Left ventricle myocardium superior (tissue), 1 donor: ENCODE measurements at regions not wholly inside any gene's neighbourhood (a gene's known extent, or its start where the extent isn't known, plus 50 kb on each side); places are given as distances from the start of the nearest gene placed in this dataset.

Experiments used
- ATAC-seq: fragments of 200-7000 bp; cut with Tn5 transposase; one replicate; pipeline ENCODE4 v1.9.1; 2020; ENCODE audit warnings: mild to moderate bottlenecking, moderate library complexity
- DNase-seq: peaks from one replicate; pipeline ENCODE4 v3.0.0-alpha.2; 2020
- intact Hi-C: fragments of 100-400 bp; cut with micrococcal nuclease; formaldehyde crosslinking; loops from one replicate; pipeline ENCODE4 v1.11.0; 2022
- donor health status: DM: no; HTN: yes; CAD: no; lungs with severe emphysema.

DNA sequence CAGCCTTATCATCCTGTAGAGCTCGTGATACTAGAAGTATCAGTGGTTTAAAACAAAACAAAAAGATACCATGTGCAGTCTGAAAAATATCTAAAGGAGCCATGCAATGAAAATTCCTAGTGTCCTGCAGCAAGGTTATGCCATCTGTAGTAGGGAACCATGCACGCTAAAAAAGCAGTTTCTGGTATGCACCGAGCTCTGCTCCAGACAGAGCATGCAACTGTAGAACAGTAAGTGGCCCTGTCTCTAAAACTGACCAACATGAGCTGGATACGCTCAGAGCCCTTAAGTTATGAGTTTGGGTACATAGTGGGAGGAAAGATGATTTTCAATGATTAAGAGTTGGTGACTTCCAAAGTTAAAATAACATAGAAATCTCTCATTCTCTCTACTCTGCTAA, 159.3 kb upstream of the ADAMTS5 start:
- intact Hi-C loops = no loop called here
- ATAC-seq (peak; percentile 51), DNase-seq (no peak)

DNA sequence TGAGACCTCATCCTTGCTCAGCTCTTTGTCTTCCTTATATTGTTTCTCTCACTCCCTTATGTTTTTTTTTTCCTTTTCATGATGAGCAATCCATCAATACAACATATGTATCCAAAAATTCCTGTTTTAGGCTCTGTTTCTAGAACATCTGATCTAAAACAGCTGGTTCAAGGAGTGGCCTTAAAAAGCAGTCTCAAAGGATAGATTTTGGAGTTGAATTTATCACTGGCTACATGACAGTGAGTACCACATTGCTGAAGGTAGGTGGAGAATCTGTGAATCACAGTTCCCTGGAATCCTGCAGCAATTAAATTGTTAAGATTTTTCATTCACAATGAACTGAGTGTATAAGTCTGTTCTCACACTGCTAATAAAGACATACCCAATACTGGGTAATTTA, 155.8 kb upstream of the ADAMTS5 start:
- DNase-seq = no peak
- ATAC-seq = no peak
- intact Hi-C loops = no loop called here

DNA sequence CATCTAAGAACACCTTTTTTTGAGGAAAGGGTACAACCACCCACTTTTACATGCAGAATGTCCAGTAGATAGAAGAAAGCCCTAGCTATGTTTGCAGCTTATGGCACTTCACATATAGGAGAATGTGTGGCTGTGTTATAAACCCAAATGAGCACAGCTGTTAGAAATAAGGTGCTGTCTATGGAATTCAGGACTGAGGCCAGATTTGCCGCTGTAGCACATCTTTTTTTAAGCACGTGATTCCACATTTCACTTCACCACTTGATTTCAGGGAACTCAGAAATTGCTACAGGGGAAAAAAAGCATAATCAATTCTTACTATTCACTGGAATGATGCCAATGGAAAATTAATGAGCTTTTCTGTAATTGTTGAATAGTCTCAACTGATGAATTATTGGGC, 147.2 kb upstream of the ADAMTS5 start:
- no peak for ATAC-seq
- DNase-seq = no peak
- intact Hi-C loops = no loop called here

DNA sequence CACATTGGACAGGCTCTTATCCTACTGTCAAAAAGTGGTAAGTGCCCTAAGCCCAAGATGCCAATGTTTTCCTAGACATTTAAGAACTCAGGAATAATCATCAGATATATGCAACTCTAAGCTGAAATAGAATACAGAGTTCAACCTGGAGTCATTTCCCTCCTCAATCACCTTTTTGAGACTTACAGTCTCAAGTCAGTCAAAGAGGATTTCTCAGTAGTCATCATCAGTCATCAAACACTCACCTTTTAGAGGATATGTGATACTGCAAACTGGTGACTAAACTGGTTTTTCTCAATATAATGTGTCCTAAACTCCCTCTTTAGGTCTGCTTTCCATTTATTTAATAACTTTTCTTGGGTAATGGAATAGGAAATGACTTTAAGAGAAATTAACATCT, 145.3 kb upstream of the ADAMTS5 start:
- DNase-seq (no peak), ATAC-seq (no peak)
- intact Hi-C loops = no loop called here

DNA sequence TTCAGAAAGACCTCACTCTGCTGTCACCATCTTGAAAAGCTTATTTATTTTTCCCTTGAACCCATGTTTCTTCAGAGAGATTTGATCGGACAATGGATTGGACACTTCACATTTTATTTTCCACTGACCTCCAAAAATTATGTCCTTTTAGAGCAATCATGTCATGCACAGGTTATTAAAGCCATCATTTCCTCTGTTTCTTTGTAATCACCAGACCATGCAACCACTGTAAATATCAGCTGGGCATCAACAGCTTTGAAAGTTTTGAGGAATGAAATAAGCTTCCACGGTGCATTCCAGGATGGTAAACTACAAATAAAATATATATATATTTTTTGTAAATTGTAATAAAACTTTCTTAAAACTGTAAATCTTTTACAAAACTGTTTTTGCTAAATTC, 144.1 kb upstream of the ADAMTS5 start:
- no peak for ATAC-seq
- intact Hi-C loops = no loop called here
- no peak for DNase-seq

DNA sequence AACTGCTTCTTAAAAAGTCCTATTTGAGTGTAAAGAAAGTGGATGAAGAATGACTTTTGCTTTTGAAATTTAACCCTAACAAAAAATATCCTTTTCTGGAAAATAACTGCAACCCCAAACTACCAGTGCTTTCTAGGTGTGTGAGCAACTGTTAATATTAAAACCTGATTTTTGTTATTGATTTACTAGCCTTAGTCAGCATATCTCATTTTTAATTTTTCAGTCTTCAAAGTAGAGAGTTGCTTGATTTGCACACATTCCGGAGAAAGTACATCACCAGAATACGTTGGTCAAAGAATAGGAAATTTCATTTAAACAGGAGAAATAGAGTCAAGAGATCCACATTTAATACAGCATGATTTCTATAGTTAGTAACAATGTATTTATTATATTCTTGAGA, 141.8 kb upstream of the ADAMTS5 start:
- ATAC-seq (no peak), DNase-seq (no peak)
- intact Hi-C loops = no loop called here

DNA sequence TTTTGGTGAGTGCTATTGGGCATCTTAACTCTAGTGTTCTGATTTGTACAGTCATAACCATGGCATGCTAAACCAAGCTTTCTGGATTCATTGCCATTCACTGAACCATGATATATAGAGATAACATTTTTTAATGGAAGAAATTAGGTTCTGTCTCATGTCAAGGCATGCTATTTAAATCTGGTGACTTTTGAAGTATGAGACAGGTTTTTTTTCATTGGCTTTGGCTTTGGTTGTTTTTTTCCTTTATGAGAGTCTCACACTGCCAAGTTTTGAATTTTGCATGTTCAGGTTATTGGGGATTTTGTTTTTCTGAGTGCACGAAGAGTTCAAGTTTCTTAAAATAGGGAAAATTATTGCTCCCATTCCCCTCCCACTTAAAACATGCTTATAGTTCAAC, 141.3 kb upstream of the ADAMTS5 start:
- no peak for ATAC-seq
- DNase-seq = no peak
- intact Hi-C loops = no loop called here

DNA sequence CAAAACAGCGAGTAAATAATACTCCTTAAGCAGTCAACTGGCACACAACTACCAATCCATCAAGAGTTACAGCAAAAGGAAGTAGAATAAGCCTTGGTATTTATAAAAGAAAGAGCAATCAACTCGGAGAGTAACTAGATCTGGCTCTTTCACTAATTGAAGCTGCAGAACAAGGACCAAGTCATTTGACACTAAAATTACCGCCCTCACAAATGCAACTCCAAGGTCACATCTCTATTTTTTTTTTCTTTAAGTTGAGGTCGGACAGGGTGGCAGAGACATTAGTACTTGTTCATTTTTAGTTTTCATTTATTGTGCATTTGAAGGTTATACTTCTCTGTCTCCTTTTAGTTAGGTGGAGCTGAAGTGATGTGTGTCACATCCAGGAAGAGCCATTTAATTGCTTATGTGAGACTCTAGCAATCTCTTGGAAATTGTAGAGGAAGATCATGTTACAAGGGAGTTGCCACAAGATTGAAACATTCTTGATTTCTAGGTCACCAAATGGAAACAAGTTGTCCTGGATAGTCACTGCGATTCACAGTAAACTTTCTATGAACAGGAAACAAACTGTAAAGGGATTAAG, 138.1 kb upstream of the ADAMTS5 start:
- DNase-seq = no peak
- intact Hi-C loops = no loop called here
- peak; percentile 33 for ATAC-seq

DNA sequence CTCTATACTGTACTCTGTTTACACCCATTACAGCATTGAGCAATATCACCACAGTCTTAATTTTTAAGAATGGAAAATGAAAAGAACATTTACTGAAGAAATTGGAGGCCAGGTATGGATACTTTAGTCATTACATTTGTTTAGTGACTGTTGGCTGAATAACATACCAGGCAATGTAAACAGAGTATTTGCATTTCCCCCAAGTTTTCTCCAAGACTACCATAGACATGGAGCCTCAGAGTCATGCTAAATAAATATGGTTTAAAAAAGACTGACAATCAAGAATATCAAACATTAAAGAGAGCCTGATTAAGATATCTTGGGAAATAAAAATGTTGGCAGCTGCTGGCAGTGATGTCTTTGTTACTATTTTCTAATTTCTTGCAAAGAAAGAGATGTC, 136.9 kb upstream of the ADAMTS5 start:
- DNase-seq (no peak), ATAC-seq (no peak)
- intact Hi-C loops = no loop called here

DNA sequence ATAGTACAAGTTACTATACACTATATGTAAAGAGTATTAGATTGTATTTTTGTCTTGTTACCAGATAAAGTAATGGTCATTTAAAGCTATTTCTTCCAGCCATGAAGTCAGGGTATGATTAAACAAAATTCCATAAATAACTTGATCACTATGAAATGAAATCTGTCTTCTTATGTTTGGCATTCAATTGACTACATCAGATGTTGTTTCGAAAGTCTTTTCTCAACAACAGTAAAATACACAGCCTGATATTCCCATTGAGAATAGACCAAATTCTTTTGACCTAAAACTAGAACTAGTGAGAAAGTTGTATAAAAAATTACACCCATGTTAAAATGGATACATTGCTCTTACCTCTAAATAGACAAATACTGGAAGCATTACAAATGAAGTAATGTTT, 134.6 kb upstream of the ADAMTS5 start:
- DNase-seq = no peak
- intact Hi-C loops = no loop called here
- no peak for ATAC-seq

DNA sequence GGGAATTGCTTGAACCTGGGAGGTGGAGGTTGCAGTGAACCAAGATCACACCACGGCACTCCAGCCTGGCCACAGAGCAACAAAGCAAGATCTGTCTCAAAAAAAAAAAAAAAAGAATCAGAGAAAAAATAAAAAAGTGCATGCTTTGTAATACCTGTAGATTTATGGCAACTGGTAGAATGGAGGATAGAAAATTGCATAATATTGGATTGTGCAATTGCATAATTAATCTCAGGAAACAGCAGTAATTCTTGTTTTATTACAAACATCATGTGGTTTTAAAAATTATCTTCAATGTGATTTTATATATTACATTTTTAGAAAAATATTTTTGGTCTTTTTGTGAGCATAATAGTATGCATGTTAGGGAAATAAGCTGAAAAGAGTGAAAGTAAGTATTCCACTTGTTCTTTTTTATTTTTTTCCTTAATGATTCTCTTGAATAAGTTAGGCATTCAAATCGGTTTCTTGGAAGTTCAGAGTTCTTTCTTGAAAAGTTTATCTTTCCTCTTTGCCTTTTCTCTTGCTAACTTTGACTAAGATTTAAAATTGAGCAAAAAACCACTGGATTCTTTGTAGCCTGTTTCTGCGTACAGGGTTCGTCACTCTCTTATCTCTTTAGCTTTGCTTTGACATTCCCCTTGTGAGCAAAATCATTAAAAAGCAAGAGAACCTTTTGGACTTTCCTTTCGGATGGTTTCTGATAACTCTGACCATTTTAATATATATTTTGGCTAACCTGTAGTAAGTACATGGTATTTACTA, 127.5 kb upstream of the ADAMTS5 start:
- intact Hi-C loops = no loop called here
- ATAC-seq (no peak), DNase-seq (no peak)

DNA sequence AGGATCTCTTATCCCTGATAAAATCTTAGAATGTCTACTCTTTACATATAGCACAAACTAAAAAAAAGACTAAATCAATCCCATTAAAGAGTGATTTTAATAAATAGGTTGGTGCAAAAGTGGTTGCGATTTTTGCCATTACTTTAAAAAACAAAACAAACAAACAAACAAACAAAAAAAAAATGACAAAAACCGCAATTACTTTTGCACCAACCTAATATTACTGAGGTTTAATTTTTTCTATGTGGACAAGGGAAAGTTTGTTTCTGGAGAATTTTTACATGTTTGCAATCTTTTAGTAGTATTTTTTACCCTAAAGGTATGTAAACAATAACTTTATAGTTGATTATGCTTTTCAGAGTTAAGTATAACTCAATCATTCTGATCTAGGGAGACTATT, 119.7 kb upstream of the ADAMTS5 start:
- ATAC-seq = no peak
- no peak for DNase-seq
- intact Hi-C loops = no loop called here

DNA sequence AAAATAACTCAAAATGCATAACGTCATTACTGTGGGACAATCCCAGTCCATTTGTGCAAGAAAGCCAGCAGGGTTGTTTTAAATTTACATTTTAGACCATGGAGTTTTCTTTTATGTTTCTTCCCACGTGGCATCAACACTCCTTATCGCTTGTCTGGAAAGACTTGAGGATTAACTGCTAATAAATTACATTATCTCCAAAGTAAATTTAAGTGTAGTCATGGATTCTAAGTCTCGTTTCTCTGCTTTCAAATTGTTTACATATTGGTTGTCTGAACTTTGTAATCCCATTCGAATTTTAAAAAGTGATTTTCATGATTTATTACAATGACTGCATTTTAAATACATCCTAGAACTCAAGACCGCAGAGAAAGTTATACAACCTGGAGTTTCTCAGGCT, 119.3 kb upstream of the ADAMTS5 start:
- ATAC-seq = no peak
- intact Hi-C loops = no loop called here

DNA sequence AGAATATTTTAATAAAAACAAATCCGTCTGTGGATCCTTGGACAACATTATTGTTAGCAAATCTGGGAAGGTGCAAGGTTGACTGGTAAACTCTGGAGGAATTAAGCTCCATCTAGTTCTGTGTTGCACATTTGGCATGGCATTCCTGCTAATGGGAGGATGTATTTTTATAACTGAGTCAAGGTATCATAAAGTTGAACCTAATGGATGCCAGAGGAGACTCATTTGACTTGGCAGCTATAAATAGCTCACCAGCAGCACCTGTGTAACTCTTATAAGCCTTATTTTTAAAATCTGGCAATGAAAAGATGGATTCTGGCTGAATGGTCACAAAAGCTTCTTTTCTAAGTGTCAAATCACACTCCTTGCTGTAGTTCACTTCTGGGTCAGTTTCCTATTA, 118.5 kb upstream of the ADAMTS5 start:
- DNase-seq = no peak
- no peak for ATAC-seq
- intact Hi-C loops = no loop called here

More for the DNA sequence above, 119.3 kb upstream of the ADAMTS5 start:
- DNase-seq = no peak

DNA sequence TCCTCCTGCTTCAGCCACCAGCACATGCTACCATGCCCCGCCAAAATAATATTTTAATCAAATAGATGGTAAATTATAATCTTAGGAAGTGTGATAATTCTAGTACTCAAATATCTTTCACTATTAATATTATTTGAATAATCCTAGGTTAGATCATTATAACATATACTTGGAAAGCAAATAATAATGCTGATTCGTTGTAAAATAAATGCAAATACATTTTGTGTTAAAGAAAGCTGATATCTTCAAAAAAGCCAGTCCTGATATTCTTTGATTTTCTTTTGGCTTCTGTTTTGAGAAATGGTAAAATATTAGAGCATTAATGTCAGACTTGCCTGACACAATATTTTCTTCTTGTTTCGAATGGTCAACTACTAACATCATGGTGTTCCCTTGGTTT, 116.3 kb upstream of the ADAMTS5 start:
- ATAC-seq = no peak

DNA sequence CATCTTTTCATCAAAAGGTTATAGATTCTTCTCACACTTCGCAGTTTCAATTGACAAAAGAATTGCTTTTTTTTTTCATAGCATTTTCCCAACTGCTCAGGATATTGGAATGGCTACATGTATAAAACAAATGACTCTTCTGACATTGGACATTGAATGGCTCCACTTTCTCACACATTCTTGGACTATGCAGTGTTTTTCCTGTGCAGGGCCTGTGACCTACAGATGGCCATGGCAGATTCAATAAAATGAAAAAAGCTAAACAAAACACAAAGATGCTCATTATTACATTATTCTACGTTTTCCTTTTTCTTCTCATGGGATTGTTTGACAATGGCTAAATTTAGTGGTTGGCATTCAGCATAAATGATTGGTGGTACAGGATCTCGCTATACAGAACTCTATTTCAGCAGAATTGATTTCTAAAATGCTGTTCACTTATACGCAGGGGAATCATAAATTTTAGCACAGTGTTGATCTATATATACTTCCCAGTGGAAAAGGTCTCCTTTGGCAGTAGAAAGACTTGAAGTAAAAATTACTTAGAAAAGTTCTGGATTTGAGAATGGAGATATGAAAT, 115.6 kb upstream of the ADAMTS5 start:
- DNase-seq (no peak), ATAC-seq (no peak)
- intact Hi-C loops = no loop called here

More for the DNA sequence above, 116.3 kb upstream of the ADAMTS5 start:
- DNase-seq = no peak
- intact Hi-C loops = no loop called here

DNA sequence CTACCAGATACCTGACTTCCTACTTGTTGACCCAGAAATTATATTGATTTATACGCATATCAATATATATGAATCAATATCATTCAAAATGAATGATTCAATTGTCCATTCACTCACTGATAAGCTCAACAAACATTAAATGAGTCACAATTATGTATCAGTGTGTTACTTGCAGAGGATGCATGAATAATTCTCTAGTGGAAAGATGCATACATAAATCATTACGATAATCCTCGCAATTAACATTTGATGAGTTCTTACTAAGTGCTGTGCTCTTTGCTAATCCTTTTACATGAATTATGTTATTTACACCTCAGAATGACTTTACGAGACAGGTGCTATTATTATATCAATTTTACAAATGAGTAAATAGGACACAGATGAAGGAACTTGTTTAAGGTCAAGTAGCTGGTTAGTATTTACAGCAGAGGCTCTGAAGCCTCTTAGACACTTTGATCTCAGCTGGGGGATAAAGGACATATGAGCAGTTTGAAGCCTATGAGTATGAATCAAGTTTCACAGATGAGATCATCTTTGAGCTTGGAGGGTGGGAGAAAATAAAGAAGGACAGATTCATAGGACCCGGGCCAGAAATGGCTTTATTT, 112.8 kb upstream of the ADAMTS5 start:
- intact Hi-C loops = no loop called here
- DNase-seq (no peak), ATAC-seq (no peak)

DNA sequence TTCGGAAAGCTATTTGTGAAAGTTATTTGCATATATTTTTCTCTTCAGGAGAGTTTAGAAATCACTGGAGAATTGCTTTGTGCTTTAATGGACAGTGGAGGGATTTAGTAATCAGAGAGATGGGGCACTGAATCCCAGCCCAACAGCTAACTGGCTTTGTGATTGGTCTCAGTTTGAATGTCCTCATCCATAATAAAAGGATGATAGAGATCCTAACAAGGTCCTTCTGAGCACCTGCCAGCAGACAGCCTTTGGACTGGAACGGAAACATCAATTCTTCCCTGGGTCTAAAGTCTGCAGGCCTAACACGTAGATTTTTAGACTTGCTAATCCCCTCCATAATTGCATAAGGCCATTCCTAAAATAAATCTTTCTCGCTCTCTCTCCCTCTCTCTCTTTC, 112.0 kb upstream of the ADAMTS5 start:
- DNase-seq = no peak
- no peak for ATAC-seq
- intact Hi-C loops = no loop called here

DNA sequence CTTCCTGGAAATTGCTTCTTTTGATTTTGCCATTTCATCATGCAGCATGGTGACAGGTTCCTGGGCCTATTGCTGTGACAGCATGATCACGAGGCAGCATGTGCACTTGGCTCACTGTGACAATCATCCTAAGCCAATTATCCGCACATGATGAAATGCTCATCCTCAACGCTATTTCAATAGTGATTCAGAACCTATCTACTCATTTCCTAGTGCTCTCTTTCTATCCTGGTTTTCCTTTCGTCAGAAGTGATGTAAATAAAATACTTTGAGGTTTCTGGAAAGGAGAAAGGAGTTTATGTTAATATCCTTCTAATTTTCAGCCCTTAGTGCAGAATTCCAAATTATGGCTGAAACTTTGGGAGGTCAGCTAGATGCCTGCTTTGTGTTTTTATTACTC, 110.6 kb upstream of the ADAMTS5 start:
- no peak for DNase-seq
- no peak for ATAC-seq
- intact Hi-C loops = no loop called here

DNA sequence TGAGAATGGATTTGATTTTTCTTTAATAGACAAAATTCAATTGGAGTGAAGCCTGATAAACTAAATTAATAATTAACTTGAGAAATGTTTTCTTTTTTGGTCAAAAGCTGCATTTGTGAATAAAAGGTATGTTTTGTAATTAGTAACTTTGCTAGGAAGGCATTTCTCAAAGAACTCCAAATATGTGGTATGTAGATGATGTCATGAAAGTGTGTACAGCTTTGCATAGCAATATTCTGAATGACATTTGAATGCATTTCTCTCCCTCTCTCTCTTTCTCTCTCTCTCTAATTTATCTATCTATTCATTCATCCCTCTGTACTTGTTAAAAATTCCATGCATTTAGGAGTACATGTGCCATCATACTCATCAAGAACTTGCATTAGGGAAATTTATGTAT, 109.1 kb upstream of the ADAMTS5 start:
- ATAC-seq (no peak), DNase-seq (no peak)
- intact Hi-C loops = no loop called here
